ENCODE measurements at regions not wholly inside any gene's neighbourhood (a gene's known extent, or its start where the extent isn't known, plus 50 kb on each side); places are given as distances from the start of the nearest gene placed in this dataset.

GRCh38 chr11:112748252-112748651 is 213.0 kb upstream of the NCAM1 start:
- H3K4ac ChIP-seq (ENCODE audit: low read depth, low read length) = no peak overlapping the region
- H2BK15ac ChIP-seq (ENCODE audit: low read depth, low read length) = no peak overlapping the region
- no peak for DNase-seq
- H4K8ac ChIP-seq (ENCODE audit: low read depth in 2 of 2, low read length in 2 of 2) = no peak overlapping the region
- H3K79me1 ChIP-seq (ENCODE audit: low read depth in 1 of 2, low read length in 2 of 2) = no peaks in the 10 kb centered on the region
- TF ChIP-seq MAZ (IDR thresholded peaks at IDR 0.05; ENCODE audit: borderline replicate concordance, low read depth, low read length) (no peak), RCOR1 (IDR thresholded peaks at IDR 0.05; ENCODE audit: insufficient replicate concordance, low read length) (no peak), POLR2A (IDR thresholded peaks at IDR 0.05; ENCODE audit: low read depth, low read length) (no peak), NFE2L2 (IDR thresholded peaks at IDR 0.05; ENCODE audit: low read depth, low read length) (no peak), ELK1 (IDR thresholded peaks at IDR 0.05; ENCODE audit: borderline replicate concordance, low read depth, low read length) (no peak), CEBPB (IDR thresholded peaks at IDR 0.05; ENCODE audit: low read depth, low read length) (no peak), MAFK (IDR thresholded peaks at IDR 0.05; ENCODE audit: low read depth, low read length) (no peak), CHD1 (IDR thresholded peaks at IDR 0.05; ENCODE audit: low read depth, low read length) (no peak), SMC3 (IDR thresholded peaks at IDR 0.05; ENCODE audit: low read depth, low read length) (no peak), BHLHE40 (IDR thresholded peaks at IDR 0.05; ENCODE audit: low read depth, low read length) (no peak), MXI1 (IDR thresholded peaks at IDR 0.05; ENCODE audit: borderline replicate concordance, low read depth, low read length) (no peak), CTCF (conservative IDR thresholded peaks at IDR 0.05; ENCODE audit: low read depth, low read length) (no peak), FOS (IDR thresholded peaks at IDR 0.05; ENCODE audit: low read depth, low read length) (no peak), RFX5 (IDR thresholded peaks at IDR 0.05; ENCODE audit: low read depth, low read length) (no peak), RAD21 (IDR thresholded peaks at IDR 0.05; ENCODE audit: low read length) (no peak)
- TF ChIP-seq, protein P1, sequence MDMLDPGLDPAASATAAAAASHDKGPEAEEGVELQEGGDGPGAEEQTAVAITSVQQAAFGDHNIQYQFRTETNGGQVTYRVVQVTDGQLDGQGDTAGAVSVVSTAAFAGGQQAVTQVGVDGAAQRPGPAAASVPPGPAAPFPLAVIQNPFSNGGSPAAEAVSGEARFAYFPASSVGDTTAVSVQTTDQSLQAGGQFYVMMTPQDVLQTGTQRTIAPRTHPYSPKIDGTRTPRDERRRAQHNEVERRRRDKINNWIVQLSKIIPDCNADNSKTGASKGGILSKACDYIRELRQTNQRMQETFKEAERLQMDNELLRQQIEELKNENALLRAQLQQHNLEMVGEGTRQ (IDR thresholded peaks at IDR 0.05; ENCODE audit: low read depth, low read length) = no peak
- no peak overlapping the region for H2AK5ac ChIP-seq (ENCODE audit: low read depth, low read length)
- H3K27me3 ChIP-seq (ENCODE audit: control insufficient read depth, insufficient read depth, low read length) = no peaks in the 10 kb centered on the region
- no peaks in the 10 kb centered on the region for H3K9me3 ChIP-seq (ENCODE audit: control insufficient read depth, insufficient read depth, low read length)
- intact Hi-C loops (cut with micrococcal nuclease) = no loop called here
- no peaks in the 10 kb centered on the region for H3K36me3 ChIP-seq (ENCODE audit: control insufficient read depth, insufficient read depth, low read length)
- no peak overlapping the region for H3K18ac ChIP-seq (ENCODE audit: low read depth, low read length)
- 50% methylated on average over 2 of the region's 5 CpGs; no CpG with 5 or more reads in 1 of the 2 experiments for WGBS, 2 experiments (ENCODE audit: extremely low coverage in 2 of 2, insufficient read length in 1 of 2)
- no peak overlapping the region for H3K4me3 ChIP-seq (ENCODE audit: insufficient read depth, low read depth, low read length)
- H3K9me1 ChIP-seq (ENCODE audit: insufficient read depth, low read length) = no peaks in the 10 kb centered on the region
- H2BK5ac ChIP-seq (ENCODE audit: low read depth, low read length, poor library complexity, severe bottlenecking) = no peak overlapping the region
- no peak overlapping the region for H2BK20ac ChIP-seq (ENCODE audit: low read depth, low read length)
- no peaks in the 10 kb centered on the region for H3K4me1 ChIP-seq (ENCODE audit: control insufficient read depth, insufficient read depth, low read length)
- ChIA-PET CTCF (no interaction called here), POLR2A (ENCODE audit: unreplicated experiment) (no interaction called here)
- H3K23ac ChIP-seq (ENCODE audit: low read depth, low read length) = no peak overlapping the region
- H4K20me1 ChIP-seq (ENCODE audit: insufficient read depth, low read length) = no peaks in the 10 kb centered on the region
- no peak overlapping the region for H2BK120ac ChIP-seq (ENCODE audit: low read depth, low read length)
- H2AFZ ChIP-seq (replicated peaks; ENCODE audit: low read length, poor library complexity) = no peak overlapping the region
- H3K4me2 ChIP-seq (ENCODE audit: low read depth, low read length) = no peak overlapping the region
- in situ Hi-C loops (cut with MboI; ENCODE audit: low sequenced_read_pairs) = no loop called here
- no TSS peak for BruUV-seq (replicated peaks)
- H3K9ac ChIP-seq (ENCODE audit: low read depth, low read length) = no peak overlapping the region
- no peak overlapping the region for H3K56ac ChIP-seq (ENCODE audit: extremely low read depth, insufficient read depth, low read length)
- H3K14ac ChIP-seq (replicated peaks; ENCODE audit: low read depth, low read length) = no peak overlapping the region
- no peak overlapping the region for H3K27ac ChIP-seq (ENCODE audit: insufficient read depth, low read length)
- ATAC-seq (ENCODE audit: low read depth) = no peak
- H4K5ac ChIP-seq (ENCODE audit: low read depth, low read length) = no peak overlapping the region
- H2AK9ac ChIP-seq (replicated peaks; ENCODE audit: low read depth, low read length, poor library complexity) = no peak overlapping the region
- dilution Hi-C loops (cut with HindIII; ENCODE audit: low sequenced_read_pairs, unreplicated experiment) = no loop called here
- H4K91ac ChIP-seq (ENCODE audit: insufficient read depth, low read depth, low read length) = no peak overlapping the region
